ENCODE measurements at regions not wholly inside any gene's neighbourhood (a gene's known extent, or its start where the extent isn't known, plus 50 kb on each side); places are given as distances from the start of the nearest gene placed in this dataset.

DNA sequence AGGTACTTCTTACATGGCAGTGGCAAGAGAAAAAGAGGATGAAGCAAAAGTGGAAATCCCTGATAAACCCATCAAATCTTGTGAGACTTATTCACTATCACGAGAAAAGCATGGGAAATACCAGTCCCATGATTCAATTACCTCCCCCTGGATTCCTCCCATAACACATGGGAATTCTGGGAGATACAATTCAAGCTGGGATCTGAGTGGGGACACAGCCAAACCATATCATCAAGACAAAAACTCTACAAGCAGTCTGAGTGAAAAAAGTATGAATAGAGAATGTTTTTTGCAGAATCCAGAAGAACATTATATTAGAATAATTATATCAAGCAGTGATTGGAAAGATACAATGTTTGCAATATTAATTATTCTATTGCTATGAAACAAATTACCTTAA is 893.7 kb downstream of the FAM181B start:
- TF ChIP-seq, protein P1, sequence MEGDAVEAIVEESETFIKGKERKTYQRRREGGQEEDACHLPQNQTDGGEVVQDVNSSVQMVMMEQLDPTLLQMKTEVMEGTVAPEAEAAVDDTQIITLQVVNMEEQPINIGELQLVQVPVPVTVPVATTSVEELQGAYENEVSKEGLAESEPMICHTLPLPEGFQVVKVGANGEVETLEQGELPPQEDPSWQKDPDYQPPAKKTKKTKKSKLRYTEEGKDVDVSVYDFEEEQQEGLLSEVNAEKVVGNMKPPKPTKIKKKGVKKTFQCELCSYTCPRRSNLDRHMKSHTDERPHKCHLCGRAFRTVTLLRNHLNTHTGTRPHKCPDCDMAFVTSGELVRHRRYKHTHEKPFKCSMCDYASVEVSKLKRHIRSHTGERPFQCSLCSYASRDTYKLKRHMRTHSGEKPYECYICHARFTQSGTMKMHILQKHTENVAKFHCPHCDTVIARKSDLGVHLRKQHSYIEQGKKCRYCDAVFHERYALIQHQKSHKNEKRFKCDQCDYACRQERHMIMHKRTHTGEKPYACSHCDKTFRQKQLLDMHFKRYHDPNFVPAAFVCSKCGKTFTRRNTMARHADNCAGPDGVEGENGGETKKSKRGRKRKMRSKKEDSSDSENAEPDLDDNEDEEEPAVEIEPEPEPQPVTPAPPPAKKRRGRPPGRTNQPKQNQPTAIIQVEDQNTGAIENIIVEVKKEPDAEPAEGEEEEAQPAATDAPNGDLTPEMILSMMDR (IDR thresholded peaks at IDR 0.05): no peak
- TF ChIP-seq ZFX (IDR thresholded peaks at IDR 0.05; ENCODE audit: borderline replicate concordance): no peak
